OCI-LY1 (cell line): ENCODE measurements at regions not wholly inside any gene's neighbourhood (a gene's known extent, or its start where the extent isn't known, plus 50 kb on each side); places are given as distances from the start of the nearest gene placed in this dataset.

Experiments
- CTCF ChIP-seq: fragments of 200-600 bp; sonication (generic), shearing (Covaris generic); IDR thresholded peaks from 2 replicates; pipeline ENCODE4 v1.5.1; 2017; ENCODE audit warnings: mild to moderate bottlenecking, antibody characterized with exemption, low read length, moderate library complexity, mixed read lengths
- EZH2 ChIP-seq: fragments of 200-600 bp; sonication (generic), shearing (Covaris generic); IDR thresholded peaks from 2 replicates; pipeline ENCODE4 v1.8.0; 2017; ENCODE audit warnings: borderline replicate concordance, mixed run types, mild to moderate bottlenecking, antibody characterized with exemption, low read length, moderate library complexity, mixed read lengths

GRCh38 chr3:82392203-82392775, 630.8 kb upstream of the GBE1 start:
- no peak for TF ChIP-seq CTCF
- no peak for TF ChIP-seq EZH2
